DMS153 (cell line): ENCODE measurements at regions not wholly inside any gene's neighbourhood (a gene's known extent, or its start where the extent isn't known, plus 50 kb on each side); places are given as distances from the start of the nearest gene placed in this dataset.
"Not testable (repeated sequence)": the region's sequence is repeated elsewhere in the genome, so short reads cannot be mapped to it uniquely, and the experiment has no call there.

Experiments used
- DNase-seq: peaks from one replicate; lab custom pipeline; 2025; lab: John Stamatoyannopoulos, UW

GRCh38 chr18:34352385-34353163 lies 127.9 kb upstream of the NOL4 start:
- peak; percentile 99 for DNase-seq

GRCh38 chr18:34354351-34354750 lies 129.6 kb upstream of the NOL4 start:
- no peak for DNase-seq

- no peak for DNase-seq
Measured at GRCh38 chr18:34357944-34358580, 133.3 kb upstream of the NOL4 start.

GRCh38 chr18:34358923-34359322 lies 134.2 kb upstream of the NOL4 start:
- no peak for DNase-seq

GRCh38 chr18:34364699-34365098 lies 140.0 kb upstream of the NOL4 start:
- no peak for DNase-seq

- DNase-seq, result peak; percentile 52
Measured at GRCh38 chr18:34370704-34371395, 146.1 kb upstream of the NOL4 start.

GRCh38 chr18:34380326-34380725 lies 155.6 kb upstream of the NOL4 start:
- no peak for DNase-seq

GRCh38 chr18:34385311-34385710 lies 160.6 kb upstream of the NOL4 start:
- DNase-seq, result no peak

GRCh38 chr18:34386803-34387202 lies 162.1 kb upstream of the NOL4 start:
- no peak for DNase-seq

- DNase-seq, result no peak
Measured at GRCh38 chr18:34397286-34397896, 172.7 kb upstream of the NOL4 start.

GRCh38 chr18:34399892-34400291 lies 175.2 kb upstream of the NOL4 start:
- DNase-seq, result no peak

GRCh38 chr18:34400834-34401233 lies 176.1 kb upstream of the NOL4 start:
- no peak for DNase-seq

GRCh38 chr18:34401775-34402174 lies 177.1 kb upstream of the NOL4 start:
- DNase-seq, result no peak

- DNase-seq, result not testable (repeated sequence)
Measured at GRCh38 chr18:34407471-34407870, 182.8 kb upstream of the NOL4 start.

GRCh38 chr18:34411952-34412351 lies 187.2 kb upstream of the NOL4 start:
- DNase-seq, result no peak

GRCh38 chr18:34431042-34431441 lies 206.3 kb upstream of the NOL4 start:
- DNase-seq, result no peak

GRCh38 chr18:34444622-34445021 lies 219.9 kb upstream of the NOL4 start:
- DNase-seq, result no peak

GRCh38 chr18:34448662-34449061 lies 223.9 kb upstream of the NOL4 start:
- DNase-seq, result no peak

GRCh38 chr18:34457761-34458160 lies 233.0 kb upstream of the NOL4 start:
- no peak for DNase-seq

- no peak for DNase-seq
Measured at GRCh38 chr18:34458410-34458977, 233.8 kb upstream of the NOL4 start.

GRCh38 chr18:34461266-34461665 lies 236.6 kb upstream of the NOL4 start:
- no peak for DNase-seq

GRCh38 chr18:34467058-34467457 lies 242.3 kb upstream of the NOL4 start:
- DNase-seq, result no peak
